Naive B cell (primary cell): ENCODE measurements at regions not wholly inside any gene's neighbourhood (a gene's known extent, or its start where the extent isn't known, plus 50 kb on each side); places are given as distances from the start of the nearest gene placed in this dataset.
"Not testable (repeated sequence)": the region's sequence is repeated elsewhere in the genome, so short reads cannot be mapped to it uniquely, and the experiment has no call there.

Source experiments
- ATAC-seq, 2 donors: fragments of 150-1000 bp; cut with Tn5 transposase; 2 replicates each; pipeline ENCODE4 v1.10.0; 2021; ENCODE audit warnings: low read depth in 2 of 2, mild to moderate bottlenecking in 2 of 2, moderate library complexity in 2 of 2
- DNase-seq: peaks from one replicate; pipeline ENCODE4 v3.0.0; 2022
- H3K27ac Mint-ChIP-seq, 6 donors: one replicate each; pipeline ENCODE4 v1.8.0; 2020 to 2022; ENCODE audit warnings: mild to moderate bottlenecking in 6 of 6, mixed read lengths in 6 of 6, moderate library complexity in 5 of 6, inconsistent platforms in 2 of 6
- H3K27me3 Mint-ChIP-seq, 3 donors: one replicate each; pipeline ENCODE4 v1.8.0; 2021 to 2022; ENCODE audit warnings: mixed read lengths in 3 of 3, mild to moderate bottlenecking in 1 of 3
- H3K36me3 Mint-ChIP-seq, 2 donors: one replicate each; pipeline ENCODE4 v1.8.0; 2020 to 2022; ENCODE audit warnings: mixed read lengths in 2 of 2, inconsistent platforms in 1 of 2, mild to moderate bottlenecking in 1 of 2
- H3K4me1 Mint-ChIP-seq, 3 donors: one replicate each; pipeline ENCODE4 v1.8.0; 2020 to 2022; ENCODE audit warnings: mixed read lengths in 3 of 3, inconsistent platforms in 1 of 3, mild to moderate bottlenecking in 1 of 3, moderate library complexity in 1 of 3
- H3K4me3 Mint-ChIP-seq, 8 donors: one replicate each; pipeline ENCODE4 v1.8.0; 2020 to 2022; ENCODE audit warnings: mild to moderate bottlenecking in 8 of 8, mixed read lengths in 8 of 8, moderate library complexity in 8 of 8, inconsistent platforms in 2 of 8
- H3K9me3 Mint-ChIP-seq, 7 donors: one replicate each; pipeline ENCODE4 v1.8.0; 2020 to 2022; ENCODE audit warnings: mixed read lengths in 7 of 7, mild to moderate bottlenecking in 5 of 7, inconsistent platforms in 2 of 7, moderate library complexity in 1 of 7

- not testable (repeated sequence) for H3K27ac Mint-ChIP-seq, H3K4me1 Mint-ChIP-seq, H3K27me3 Mint-ChIP-seq, ATAC-seq, H3K4me3 Mint-ChIP-seq, H3K36me3 Mint-ChIP-seq, DNase-seq
- peaks cover 10 to 60% (median 21%) of the 10 kb centered on the region in 7 donors for H3K9me3 Mint-ChIP-seq
Measured at GRCh38 chr20:12857643-12858042, 151.1 kb upstream of the SPTLC3 start.

- H3K9me3 Mint-ChIP-seq = peaks cover 4 to 32% (median 12%) of the 10 kb centered on the region in 7 donors
- H3K36me3 Mint-ChIP-seq = no peaks in the 10 kb centered on the region
- H3K4me3 Mint-ChIP-seq = no peak overlapping the region
Measured at GRCh38 chr20:12860619-12861247, 148.0 kb upstream of the SPTLC3 start.

GRCh38 chr20:12869669-12870068, 139.1 kb upstream of the SPTLC3 start:
- Mint-ChIP-seq H3K27ac (no peak overlapping the region), H3K4me1 (no peaks in the 10 kb centered on the region), H3K4me3 (no peak overlapping the region), H3K36me3 (no peaks in the 10 kb centered on the region), H3K27me3 (peaks cover 0 to 7% (median 0%) of the 10 kb centered on the region in 3 donors), H3K9me3 (peaks cover 0 to 6% (median 0%) of the 10 kb centered on the region in 7 donors)
- DNase-seq (no peak), ATAC-seq (no peak)

More at GRCh38 chr20:12860619-12861247, 148.0 kb upstream of the SPTLC3 start:
- peaks cover 0 to 4% (median 0%) of the 10 kb centered on the region in 3 donors for H3K27me3 Mint-ChIP-seq
- no peak for DNase-seq
- no peak for ATAC-seq
- no peaks in the 10 kb centered on the region for H3K4me1 Mint-ChIP-seq
- no peak overlapping the region for H3K27ac Mint-ChIP-seq

- Mint-ChIP-seq H3K4me1 (no peaks in the 10 kb centered on the region), H3K27me3 (peaks cover 0 to 3% (median 0%) of the 10 kb centered on the region in 3 donors), H3K27ac (no peak overlapping the region), H3K9me3 (peaks cover 0 to 6% (median 0%) of the 10 kb centered on the region in 7 donors), H3K36me3 (no peaks in the 10 kb centered on the region), H3K4me3 (no peak overlapping the region)
- ATAC-seq (no peak), DNase-seq (no peak)
Measured at GRCh38 chr20:12870588-12870987, 138.2 kb upstream of the SPTLC3 start.

GRCh38 chr20:12874933-12875332, 133.8 kb upstream of the SPTLC3 start:
- H3K4me1 Mint-ChIP-seq = no peaks in the 10 kb centered on the region
- H3K36me3 Mint-ChIP-seq = no peaks in the 10 kb centered on the region
- peaks cover 0 to 3% (median 0%) of the 10 kb centered on the region in 3 donors for H3K27me3 Mint-ChIP-seq
- ATAC-seq (no peak), DNase-seq (no peak)
- no peak overlapping the region for H3K27ac Mint-ChIP-seq
- no peak overlapping the region for H3K4me3 Mint-ChIP-seq
- no peaks in the 10 kb centered on the region for H3K9me3 Mint-ChIP-seq

GRCh38 chr20:12875510-12875909, 133.3 kb upstream of the SPTLC3 start:
- no peaks in the 10 kb centered on the region for H3K36me3 Mint-ChIP-seq
- ATAC-seq = no peak
- H3K4me1 Mint-ChIP-seq = no peaks in the 10 kb centered on the region
- H3K27me3 Mint-ChIP-seq = peaks cover 0 to 3% (median 0%) of the 10 kb centered on the region in 3 donors
- DNase-seq = no peak
- H3K9me3 Mint-ChIP-seq = no peaks in the 10 kb centered on the region
- no peak overlapping the region for H3K27ac Mint-ChIP-seq
- H3K4me3 Mint-ChIP-seq = no peak overlapping the region

- no peaks in the 10 kb centered on the region for H3K4me1 Mint-ChIP-seq
- no peak overlapping the region for H3K4me3 Mint-ChIP-seq
- ATAC-seq (no peak), DNase-seq (no peak)
- peaks cover 0 to 5% (median 4%) of the 10 kb centered on the region in 3 donors for H3K27me3 Mint-ChIP-seq
- H3K27ac Mint-ChIP-seq = no peak overlapping the region
- no peaks in the 10 kb centered on the region for H3K36me3 Mint-ChIP-seq
- H3K9me3 Mint-ChIP-seq = peaks cover 0 to 6% (median 0%) of the 10 kb centered on the region in 7 donors
Measured at GRCh38 chr20:12882832-12883506, 125.8 kb upstream of the SPTLC3 start.

- H3K4me1 Mint-ChIP-seq = no peaks in the 10 kb centered on the region
Measured at GRCh38 chr20:12883507-12883885, 125.3 kb upstream of the SPTLC3 start.

GRCh38 chr20:12886618-12887363, 122.0 kb upstream of the SPTLC3 start:
- DNase-seq (no peak), ATAC-seq (no peak)
- no peaks in the 10 kb centered on the region for H3K36me3 Mint-ChIP-seq
- peaks cover 0 to 10% (median 4%) of the 10 kb centered on the region in 3 donors for H3K27me3 Mint-ChIP-seq
- H3K27ac Mint-ChIP-seq = no peak overlapping the region
- no peak overlapping the region for H3K4me3 Mint-ChIP-seq
- H3K9me3 Mint-ChIP-seq = peaks cover 0 to 15% (median 7%) of the 10 kb centered on the region in 7 donors
- H3K4me1 Mint-ChIP-seq = no peaks in the 10 kb centered on the region

More at GRCh38 chr20:12883507-12883885, 125.3 kb upstream of the SPTLC3 start:
- H3K36me3 Mint-ChIP-seq = no peaks in the 10 kb centered on the region
- H3K27ac Mint-ChIP-seq = no peak overlapping the region
- H3K27me3 Mint-ChIP-seq = peaks cover 0 to 5% (median 4%) of the 10 kb centered on the region in 3 donors
- no peak overlapping the region for H3K4me3 Mint-ChIP-seq
- peaks cover 0 to 7% (median 0%) of the 10 kb centered on the region in 7 donors for H3K9me3 Mint-ChIP-seq
- ATAC-seq (no peak), DNase-seq (no peak)

GRCh38 chr20:12891643-12892042, 117.1 kb upstream of the SPTLC3 start:
- Mint-ChIP-seq H3K9me3 (peaks cover 0 to 15% (median 7%) of the 10 kb centered on the region in 7 donors), H3K36me3 (no peaks in the 10 kb centered on the region), H3K4me3 (no peak overlapping the region), H3K27ac (no peak overlapping the region), H3K4me1 (no peaks in the 10 kb centered on the region), H3K27me3 (peaks cover 0 to 5% (median 0%) of the 10 kb centered on the region in 3 donors)
- no peak for DNase-seq
- ATAC-seq = no peak

GRCh38 chr20:12893019-12893418, 115.8 kb upstream of the SPTLC3 start:
- no peaks in the 10 kb centered on the region for H3K4me1 Mint-ChIP-seq
- peaks cover 0 to 5% (median 0%) of the 10 kb centered on the region in 3 donors for H3K27me3 Mint-ChIP-seq
- ATAC-seq = no peak
- no peaks in the 10 kb centered on the region for H3K36me3 Mint-ChIP-seq
- H3K27ac Mint-ChIP-seq = peak overlapping the region in 1 of 6 donors; percentile 46
- no peak for DNase-seq
- no peak overlapping the region for H3K4me3 Mint-ChIP-seq
- peaks cover 0 to 13% (median 7%) of the 10 kb centered on the region in 7 donors for H3K9me3 Mint-ChIP-seq

GRCh38 chr20:12893653-12894052, 115.1 kb upstream of the SPTLC3 start:
- Mint-ChIP-seq H3K4me1 (no peaks in the 10 kb centered on the region), H3K27ac (no peak overlapping the region), H3K27me3 (peaks cover 0 to 5% (median 0%) of the 10 kb centered on the region in 3 donors), H3K36me3 (no peaks in the 10 kb centered on the region), H3K9me3 (peaks cover 0 to 13% (median 7%) of the 10 kb centered on the region in 7 donors), H3K4me3 (no peak overlapping the region)
- no peak for ATAC-seq
- DNase-seq = no peak

- DNase-seq = no peak
- Mint-ChIP-seq H3K27me3 (peaks cover 0 to 5% (median 0%) of the 10 kb centered on the region in 3 donors), H3K9me3 (peaks cover 0 to 13% (median 7%) of the 10 kb centered on the region in 7 donors), H3K4me1 (no peaks in the 10 kb centered on the region), H3K27ac (no peak overlapping the region), H3K4me3 (no peak overlapping the region), H3K36me3 (no peaks in the 10 kb centered on the region)
- ATAC-seq = no peak
Measured at GRCh38 chr20:12894089-12894488, 114.7 kb upstream of the SPTLC3 start.
